OCI-LY7 (cell line): ENCODE measurements at regions not wholly inside any gene's neighbourhood (a gene's known extent, or its start where the extent isn't known, plus 50 kb on each side); places are given as distances from the start of the nearest gene placed in this dataset.

Experiments used
- BruUV-seq: library from RNA; stranded (reverse); fragments of 400-500 nt; replicated peaks from 2 replicates; lab custom pipeline; 2021; lab: Mats Ljungman, UMichigan
- CTCF ChIA-PET: fragments of 300-600 bp; sonication (Branson Sonifier 250); formaldehyde crosslinking; loops from one replicate; lab custom pipeline; 2022; ENCODE audit warnings: antibody characterized with exemption; ENCODE audit not compliant: unreplicated experiment; lab: Charles Lee
- POLR2A ChIA-PET: fragments of 300-600 bp; sonication (Branson Sonifier 250); formaldehyde crosslinking; loops from one replicate; lab custom pipeline; 2022; ENCODE audit warnings: antibody characterized with exemption; lab: Charles Lee
- DNase-seq: peaks from one replicate; pipeline ENCODE4 v3.0.0-alpha.2; 2015; ENCODE audit warnings: low spot score
- H2AFZ ChIP-seq: fragments of 200-600 bp; sonication (generic), shearing (Covaris generic); 2 replicates; pipeline ENCODE4 v1.6.1; 2014; ENCODE audit warnings: mild to moderate bottlenecking, antibody characterized with exemption, low read length, moderate library complexity
- H3K27ac ChIP-seq: fragments of 200-600 bp; sonication (generic); 2 replicates; pipeline ENCODE4 v1.5.1; 2014; ENCODE audit warnings: mixed run types, low read depth, mild to moderate bottlenecking, moderate library complexity, low read length, inconsistent platforms; ENCODE audit not compliant: poor library complexity, severe bottlenecking
- H3K36me3 ChIP-seq: fragments of 200-600 bp; sonication (generic); 2 replicates; pipeline ENCODE4 v1.6.1; 2014; ENCODE audit warnings: mild to moderate bottlenecking, antibody characterized with exemption, low read length, moderate library complexity, mixed read lengths; ENCODE audit not compliant: insufficient read depth
- H3K4me1 ChIP-seq: fragments of 200-600 bp; sonication (generic); 2 replicates; pipeline ENCODE4 v1.5.1; 2014; ENCODE audit warnings: mild to moderate bottlenecking, low read length; ENCODE audit not compliant: insufficient read depth, poor library complexity, severe bottlenecking
- H3K4me2 ChIP-seq: fragments of 200-600 bp; sonication (generic); 2 replicates; pipeline ENCODE4 v1.6.1; 2014; ENCODE audit warnings: mild to moderate bottlenecking, low read length
- H3K4me3 ChIP-seq: fragments of 200-600 bp; sonication (generic); 2 replicates; pipeline ENCODE4 v1.5.1; 2014; ENCODE audit warnings: mild to moderate bottlenecking, low read depth, low read length; ENCODE audit not compliant: poor library complexity, severe bottlenecking
- H3K79me2 ChIP-seq: fragments of 200-600 bp; sonication (generic); 2 replicates; pipeline ENCODE4 v1.6.1; 2016; ENCODE audit warnings: low read depth, mild to moderate bottlenecking, low read length, moderate library complexity, mixed read lengths; ENCODE audit not compliant: insufficient read depth
- H3K9me2 ChIP-seq: fragments of 200-600 bp; sonication (generic); 2 replicates; pipeline ENCODE4 v1.6.1; 2016; ENCODE audit warnings: mild to moderate bottlenecking, low read length, mixed read lengths; ENCODE audit not compliant: insufficient read depth
- H3K9me3 ChIP-seq: fragments of 200-600 bp; sonication (generic); 2 replicates; pipeline ENCODE4 v1.6.1; 2014; ENCODE audit warnings: mild to moderate bottlenecking, mixed run types, low read length, mixed read lengths
- H4K20me1 ChIP-seq: fragments of 200-600 bp; sonication (generic); 2 replicates; pipeline ENCODE4 v1.6.1; 2014; ENCODE audit warnings: mild to moderate bottlenecking, antibody characterized with exemption, low read length, moderate library complexity, mixed read lengths; ENCODE audit not compliant: insufficient read depth
- CTCF ChIP-seq: fragments of 200-600 bp; sonication (generic); conservative IDR thresholded peaks from 2 replicates; pipeline ENCODE4 v1.5.1; 2014; ENCODE audit warnings: mild to moderate bottlenecking, antibody characterized with exemption, low read length, moderate library complexity, mixed read lengths
- EZH2phosphoT487 ChIP-seq: fragments of 200-600 bp; sonication (generic); IDR thresholded peaks from 2 replicates; pipeline ENCODE4 v1.6.1; 2018; ENCODE audit warnings: low read depth, borderline replicate concordance, mild to moderate bottlenecking, mixed run types, antibody characterized with exemption, low read length, moderate library complexity, mixed read lengths
- intact Hi-C: fragments of 100-400 bp; cut with micrococcal nuclease; formaldehyde crosslinking; loops from one replicate; pipeline ENCODE4 v1.10.0; 2022; ENCODE audit not compliant: unreplicated experiment

GRCh38 chr2:65668744-65669143 lies 236.3 kb upstream of the SPRED2 start:
- ChIA-PET CTCF (no interaction called here), POLR2A (no interaction called here)

GRCh38 chr2:65666156-65666725 lies 233.8 kb upstream of the SPRED2 start:
- BruUV-seq = no TSS peak
- intact Hi-C loops = no loop called here
- no peak for TF ChIP-seq CTCF
- TF ChIP-seq EZH2phosphoT487 = no peak
- Histone ChIP-seq H2AFZ (no peak overlapping the region), H3K79me2 (no peaks in the 10 kb centered on the region), H3K9me3 (no peaks in the 10 kb centered on the region), H3K9me2 (no peaks in the 10 kb centered on the region), H3K27ac (no peak overlapping the region), H3K4me2 (no peak overlapping the region), H3K36me3 (no peaks in the 10 kb centered on the region), H3K4me1 (no peaks in the 10 kb centered on the region), H3K4me3 (no peak overlapping the region), H4K20me1 (no peaks in the 10 kb centered on the region)
- no peak for DNase-seq
- CTCF ChIA-PET = no interaction called here
- POLR2A ChIA-PET = no interaction called here

More at GRCh38 chr2:65668744-65669143, 236.3 kb upstream of the SPRED2 start:
- Histone ChIP-seq H3K4me2 (no peak overlapping the region), H3K9me3 (no peaks in the 10 kb centered on the region), H3K4me1 (no peaks in the 10 kb centered on the region), H3K9me2 (no peaks in the 10 kb centered on the region), H3K36me3 (no peaks in the 10 kb centered on the region), H3K27ac (no peak overlapping the region), H4K20me1 (no peaks in the 10 kb centered on the region), H3K4me3 (no peak overlapping the region), H2AFZ (no peak overlapping the region), H3K79me2 (no peaks in the 10 kb centered on the region)
- intact Hi-C loops = no loop called here
- no peak for DNase-seq
- no TSS peak for BruUV-seq
- TF ChIP-seq EZH2phosphoT487 = no peak
- no peak for TF ChIP-seq CTCF

- CTCF ChIA-PET = no interaction called here
Observed at GRCh38 chr2:65664931-65665330, 232.5 kb upstream of the SPRED2 start.

More at GRCh38 chr2:65664931-65665330, 232.5 kb upstream of the SPRED2 start:
- no TSS peak for BruUV-seq
- no peak overlapping the region for H3K27ac ChIP-seq
- no peak overlapping the region for H3K4me3 ChIP-seq
- intact Hi-C loops = no loop called here
- no peaks in the 10 kb centered on the region for H4K20me1 ChIP-seq
- TF ChIP-seq EZH2phosphoT487 (no peak), CTCF (no peak)
- POLR2A ChIA-PET = interaction anchor here (1.0 kb wide), 1 partner anchor 13 kb away, joined by 3 read pairs; no protein-coding TSS in a partner anchor
- no peaks in the 10 kb centered on the region for H3K79me2 ChIP-seq
- no peak overlapping the region for H2AFZ ChIP-seq
- no peak for DNase-seq
- no peaks in the 10 kb centered on the region for H3K4me1 ChIP-seq
- no peak overlapping the region for H3K4me2 ChIP-seq
- H3K9me3 ChIP-seq = no peaks in the 10 kb centered on the region
- H3K9me2 ChIP-seq = no peaks in the 10 kb centered on the region
- H3K36me3 ChIP-seq = no peaks in the 10 kb centered on the region
